ENCODE measurements at regions not wholly inside any gene's neighbourhood (a gene's known extent, or its start where the extent isn't known, plus 50 kb on each side); places are given as distances from the start of the nearest gene placed in this dataset.

DNA sequence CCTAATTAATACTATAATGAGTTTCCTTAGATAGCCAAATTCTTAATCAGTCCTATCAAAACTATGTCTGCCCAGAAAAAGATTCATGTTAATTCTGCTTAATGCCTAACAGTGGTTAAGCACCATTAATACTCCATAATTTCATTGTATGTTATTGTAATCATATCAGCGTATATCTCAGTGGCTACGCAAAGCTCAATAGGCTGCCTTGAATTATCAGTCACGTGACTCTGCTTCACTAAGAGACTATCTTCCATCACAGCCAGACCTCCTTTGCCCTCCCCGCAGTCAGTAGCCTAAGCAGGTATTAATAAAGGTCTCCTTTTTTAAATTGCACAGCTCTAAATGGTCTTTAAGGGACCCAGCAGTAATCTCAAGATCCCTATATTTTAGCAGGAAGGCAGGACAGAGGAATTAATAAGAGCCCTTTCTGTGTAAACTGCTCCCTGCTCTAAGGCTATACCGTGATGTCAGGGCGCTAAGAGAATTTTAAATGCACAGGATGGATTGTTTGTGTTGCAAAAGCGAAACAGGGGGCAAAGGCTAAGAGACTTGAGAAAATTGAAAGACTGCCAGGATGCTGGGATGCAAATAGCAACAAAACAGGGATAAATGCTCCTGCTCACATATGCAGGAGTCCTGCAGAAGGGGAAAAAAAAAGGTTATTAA is 215.6 kb upstream of the POU3F3 start:
- WGBS, 2 experiments (ENCODE audit: extremely low coverage in 1 of 2, insufficient coverage in 1 of 2, insufficient read length in 1 of 2, insufficient replicate concordance in 2 of 2, low coverage in 1 of 2, low lambda C conversion rate in 2 of 2, missing lambda C conversion rate in 1 of 2), result 88% methylated on average over 7 of the region's 7 CpGs; no CpG with 5 or more reads in 1 of the 2 experiments
- H2BK20ac ChIP-seq (ENCODE audit: low read length), result no peak overlapping the region
- H2BK5ac ChIP-seq (ENCODE audit: low read depth, low read length), result no peak overlapping the region
- H3K79me2 ChIP-seq (ENCODE audit: control insufficient read depth in 1 of 2, insufficient read depth in 2 of 2, low read length in 2 of 2), result no peaks in the 10 kb centered on the region
- no peak overlapping the region for H3K14ac ChIP-seq (ENCODE audit: insufficient read length)
- H3K27ac ChIP-seq (ENCODE audit: low read depth, low read length), result no peak overlapping the region
- no peaks in the 10 kb centered on the region for H4K20me1 ChIP-seq (replicated peaks in 1 of 2; ENCODE audit: control insufficient read depth in 1 of 2, insufficient read depth in 2 of 2, low read length in 2 of 2)
- H3K36me3 ChIP-seq (ENCODE audit: control insufficient read depth in 2 of 4, insufficient read depth in 4 of 4, low read length in 3 of 4), result no peaks in the 10 kb centered on the region
- no peak for DNase-seq (ENCODE audit: low read depth in 1 of 2, low spot score in 2 of 2)
- no peak overlapping the region for H3K4me2 ChIP-seq (ENCODE audit: insufficient read depth in 1 of 2, low read depth in 2 of 2, low read length in 2 of 2)
- no peaks in the 10 kb centered on the region for H3K23me2 ChIP-seq (ENCODE audit: low read depth, low read length)
- H3K9me3 ChIP-seq (ENCODE audit: insufficient read depth in 2 of 2, low read depth in 1 of 2, low read length in 1 of 2), result no peaks in the 10 kb centered on the region
- no peaks in the 10 kb centered on the region for H3K4me1 ChIP-seq (replicated peaks in 1 of 4; ENCODE audit: control insufficient read depth in 3 of 4, insufficient read depth in 4 of 4, low read length in 3 of 4)
- no peak overlapping the region for H4K91ac ChIP-seq (replicated peaks; ENCODE audit: insufficient read length, low read length)
- no peak for FAIRE-seq
- H4K5ac ChIP-seq (ENCODE audit: insufficient read length, low read depth, low read length), result no peak overlapping the region
- TF ChIP-seq MAX (IDR thresholded peaks at IDR 0.05), result no peak
- no peak overlapping the region for H4K8ac ChIP-seq (ENCODE audit: extremely low read depth, insufficient read depth, low read length)
- H2BK12ac ChIP-seq (ENCODE audit: low read depth, low read length), result no peak overlapping the region
- H3K27me3 ChIP-seq (replicated peaks in 1 of 4; ENCODE audit: control insufficient read depth in 3 of 4, extremely low read depth in 1 of 4, insufficient read depth in 3 of 4, low read length in 3 of 4), result no peaks in the 10 kb centered on the region
- no peak overlapping the region for H2AFZ ChIP-seq (ENCODE audit: low read length)
- H3K23ac ChIP-seq (ENCODE audit: insufficient read length), result no peak overlapping the region
- no peak overlapping the region for H2BK120ac ChIP-seq (replicated peaks; ENCODE audit: low read depth, low read length)
- H3K4me3 ChIP-seq (ENCODE audit: extremely low read depth in 1 of 4, insufficient read depth in 2 of 4, low read depth in 3 of 4, low read length in 4 of 4), result no peak overlapping the region
- no peak overlapping the region for H3K9ac ChIP-seq (replicated peaks in 1 of 4; ENCODE audit: extremely low read depth in 1 of 4, low read depth in 3 of 4, low read length in 3 of 4)
- no peak overlapping the region for H2AK5ac ChIP-seq (ENCODE audit: low read depth, low read length)
- H2BK15ac ChIP-seq (ENCODE audit: low read length), result no peak overlapping the region
- no peak overlapping the region for H3K18ac ChIP-seq (ENCODE audit: extremely low read depth, low read length)
- ChIA-PET POLR2A (ENCODE audit: partially characterized antibody) (no interaction called here), CTCF (ENCODE audit: partially characterized antibody) (interaction anchor here (0.6 to 0.8 kb wide), 2 partner anchors 194 to 523 kb away, joined by 3 read pairs; no protein-coding TSS in a partner anchor)
- H3K4ac ChIP-seq (replicated peaks; ENCODE audit: insufficient read length, low read depth, low read length), result no peak overlapping the region
- H3K79me1 ChIP-seq (ENCODE audit: low read depth, low read length), result no peaks in the 10 kb centered on the region
- H3K56ac ChIP-seq (replicated peaks; ENCODE audit: insufficient read length, low read depth, low read length), result no peak overlapping the region

Measured in H1 (cell line).